Gastroesophageal sphincter (tissue), 3 donors: ENCODE measurements at regions not wholly inside any gene's neighbourhood (a gene's known extent, or its start where the extent isn't known, plus 50 kb on each side); places are given as distances from the start of the nearest gene placed in this dataset.

Experiments used
- POLR2A ChIP-seq, 2 donors: fragments of 450-650 bp; IDR thresholded peaks; one replicate each; pipeline ENCODE4 v1.6.1; 2017; ENCODE audit warnings: antibody characterized with exemption in 2 of 2, mild to moderate bottlenecking in 2 of 2, moderate library complexity in 1 of 2
- TF ChIP-seq, protein P1 (sequence below), 4 experiments: fragments of 200-600 bp in 2 of 4; fragments of 450-650 bp in 2 of 4; sonication (generic) in 1 of 4; IDR thresholded peaks; one replicate each; pipeline ENCODE4 v1.5.1; 2017 to 2019; ENCODE audit warnings: antibody characterized with exemption in 4 of 4, mild to moderate bottlenecking in 2 of 4, moderate library complexity in 2 of 4

DNA sequence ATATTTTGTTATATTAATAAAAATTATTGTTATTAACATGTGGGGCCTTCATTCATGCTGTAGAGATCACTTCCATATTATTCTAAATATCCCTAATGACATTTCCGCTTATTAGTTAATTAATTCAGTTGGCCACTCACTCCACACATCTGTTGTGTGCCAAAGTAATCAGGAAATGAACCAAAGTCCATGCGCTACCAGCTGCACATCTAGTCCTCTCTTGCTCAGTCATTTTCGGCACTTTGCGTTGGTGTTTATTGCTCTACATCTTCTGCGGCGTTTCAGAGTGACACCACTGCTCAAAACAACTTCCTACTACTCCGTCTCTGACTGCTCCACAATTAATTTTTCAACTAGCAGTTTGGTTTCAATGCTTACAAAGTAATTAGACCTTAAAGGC lies 101.4 kb upstream of the ZFHX3 start:
- TF ChIP-seq POLR2A (IDR thresholded peaks at IDR 0.05), result no peak
- TF ChIP-seq, protein P1, sequence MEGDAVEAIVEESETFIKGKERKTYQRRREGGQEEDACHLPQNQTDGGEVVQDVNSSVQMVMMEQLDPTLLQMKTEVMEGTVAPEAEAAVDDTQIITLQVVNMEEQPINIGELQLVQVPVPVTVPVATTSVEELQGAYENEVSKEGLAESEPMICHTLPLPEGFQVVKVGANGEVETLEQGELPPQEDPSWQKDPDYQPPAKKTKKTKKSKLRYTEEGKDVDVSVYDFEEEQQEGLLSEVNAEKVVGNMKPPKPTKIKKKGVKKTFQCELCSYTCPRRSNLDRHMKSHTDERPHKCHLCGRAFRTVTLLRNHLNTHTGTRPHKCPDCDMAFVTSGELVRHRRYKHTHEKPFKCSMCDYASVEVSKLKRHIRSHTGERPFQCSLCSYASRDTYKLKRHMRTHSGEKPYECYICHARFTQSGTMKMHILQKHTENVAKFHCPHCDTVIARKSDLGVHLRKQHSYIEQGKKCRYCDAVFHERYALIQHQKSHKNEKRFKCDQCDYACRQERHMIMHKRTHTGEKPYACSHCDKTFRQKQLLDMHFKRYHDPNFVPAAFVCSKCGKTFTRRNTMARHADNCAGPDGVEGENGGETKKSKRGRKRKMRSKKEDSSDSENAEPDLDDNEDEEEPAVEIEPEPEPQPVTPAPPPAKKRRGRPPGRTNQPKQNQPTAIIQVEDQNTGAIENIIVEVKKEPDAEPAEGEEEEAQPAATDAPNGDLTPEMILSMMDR (IDR thresholded peaks at IDR 0.05), result no peak
